ENCODE measurements at regions not wholly inside any gene's neighbourhood (a gene's known extent, or its start where the extent isn't known, plus 50 kb on each side); places are given as distances from the start of the nearest gene placed in this dataset.

- Histone ChIP-seq H3K4me3 (no peak overlapping the region), H3K4me1 (no peaks in the 10 kb centered on the region), H3K27ac (no peak overlapping the region), H3K36me3 (no peaks in the 10 kb centered on the region), H3K9me3 (no peaks in the 10 kb centered on the region), H3K27me3 (no peaks in the 10 kb centered on the region)
- intact Hi-C loops (cut with DNase I) = no loop called here
- TF ChIP-seq, protein P1, sequence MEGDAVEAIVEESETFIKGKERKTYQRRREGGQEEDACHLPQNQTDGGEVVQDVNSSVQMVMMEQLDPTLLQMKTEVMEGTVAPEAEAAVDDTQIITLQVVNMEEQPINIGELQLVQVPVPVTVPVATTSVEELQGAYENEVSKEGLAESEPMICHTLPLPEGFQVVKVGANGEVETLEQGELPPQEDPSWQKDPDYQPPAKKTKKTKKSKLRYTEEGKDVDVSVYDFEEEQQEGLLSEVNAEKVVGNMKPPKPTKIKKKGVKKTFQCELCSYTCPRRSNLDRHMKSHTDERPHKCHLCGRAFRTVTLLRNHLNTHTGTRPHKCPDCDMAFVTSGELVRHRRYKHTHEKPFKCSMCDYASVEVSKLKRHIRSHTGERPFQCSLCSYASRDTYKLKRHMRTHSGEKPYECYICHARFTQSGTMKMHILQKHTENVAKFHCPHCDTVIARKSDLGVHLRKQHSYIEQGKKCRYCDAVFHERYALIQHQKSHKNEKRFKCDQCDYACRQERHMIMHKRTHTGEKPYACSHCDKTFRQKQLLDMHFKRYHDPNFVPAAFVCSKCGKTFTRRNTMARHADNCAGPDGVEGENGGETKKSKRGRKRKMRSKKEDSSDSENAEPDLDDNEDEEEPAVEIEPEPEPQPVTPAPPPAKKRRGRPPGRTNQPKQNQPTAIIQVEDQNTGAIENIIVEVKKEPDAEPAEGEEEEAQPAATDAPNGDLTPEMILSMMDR (IDR thresholded peaks at IDR 0.05) = no peak
- TF ChIP-seq POLR2AphosphoS5 (IDR thresholded peaks at IDR 0.05) = no peak
- TF ChIP-seq POLR2A (IDR thresholded peaks at IDR 0.05) = no peak
- no peak for TF ChIP-seq EP300 (IDR thresholded peaks at IDR 0.05)
- DNase-seq = no peak
- WGBS, 2 donors = 48 to 72% methylated on average over 6 of the region's 6 CpGs
These were observed 1075.2 kb upstream of the NRXN1 start for GRCh38 chr2:52107124-52107523.

DNA sequence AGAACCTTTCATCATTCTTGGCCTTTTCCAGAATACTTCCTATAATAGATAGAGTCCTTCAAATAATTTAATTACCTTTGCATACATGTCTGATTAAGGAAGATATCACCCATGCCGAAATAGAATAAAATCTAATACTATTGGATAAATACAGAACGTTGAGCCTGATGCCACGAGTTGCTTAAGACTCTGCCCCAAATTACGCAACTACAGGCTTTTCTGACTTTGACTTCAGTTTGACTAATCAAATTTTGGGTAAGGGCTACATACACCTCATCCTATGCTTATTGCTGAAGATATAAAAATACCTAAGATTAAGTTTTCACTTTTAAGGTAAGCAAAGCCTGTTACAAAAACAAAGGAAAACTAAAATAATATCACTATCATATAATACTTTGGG lies 1065.1 kb upstream of the NRXN1 start:
- H3K4me3 ChIP-seq = no peak overlapping the region
- intact Hi-C loops (cut with DNase I) = no loop called here
- no peak overlapping the region for H3K27ac ChIP-seq
- TF ChIP-seq POLR2AphosphoS5 (IDR thresholded peaks at IDR 0.05) = no peak
- TF ChIP-seq POLR2A (IDR thresholded peaks at IDR 0.05) = no peak
- no peak for TF ChIP-seq EP300 (IDR thresholded peaks at IDR 0.05)
- TF ChIP-seq, protein P1 (IDR thresholded peaks at IDR 0.05) = no peak
- H3K27me3 ChIP-seq = no peaks in the 10 kb centered on the region
- no peaks in the 10 kb centered on the region for H3K4me1 ChIP-seq
- WGBS, 2 donors = 89 to 92% methylated on average over 4 of the region's 4 CpGs
- no peaks in the 10 kb centered on the region for H3K9me3 ChIP-seq
- DNase-seq = no peak
- H3K36me3 ChIP-seq = no peaks in the 10 kb centered on the region

DNA sequence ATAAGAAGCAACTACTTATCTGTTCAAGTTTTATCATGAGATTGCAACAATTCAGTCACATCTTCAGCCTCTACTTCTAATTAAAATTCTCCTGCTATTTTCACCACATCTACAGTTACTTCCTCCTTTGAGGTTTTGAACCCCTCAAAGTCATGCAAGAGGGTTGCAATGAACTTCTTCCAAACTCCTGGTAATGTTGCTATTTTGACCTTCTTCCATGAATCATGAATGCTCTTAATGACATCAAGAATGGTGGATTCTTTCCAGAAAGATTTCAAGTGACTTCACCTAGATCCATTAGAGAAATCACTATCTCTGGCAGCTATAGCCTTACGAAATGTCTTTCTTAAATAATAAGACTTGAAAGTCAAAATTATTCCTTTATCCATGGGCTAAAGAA lies 1052.8 kb upstream of the NRXN1 start:
- H3K9me3 ChIP-seq = no peaks in the 10 kb centered on the region
- TF ChIP-seq POLR2AphosphoS5 (IDR thresholded peaks at IDR 0.05) (no peak), EP300 (IDR thresholded peaks at IDR 0.05) (no peak), POLR2A (IDR thresholded peaks at IDR 0.05) (no peak)
- TF ChIP-seq, protein P1 (IDR thresholded peaks at IDR 0.05) = no peak
- H3K27me3 ChIP-seq = no peaks in the 10 kb centered on the region
- no peak for DNase-seq
- intact Hi-C loops (cut with DNase I) = no loop called here
- H3K36me3 ChIP-seq = no peaks in the 10 kb centered on the region
- H3K4me3 ChIP-seq = no peak overlapping the region
- 83 to 86% methylated on average over 1 of the region's 1 CpG for WGBS, 2 donors
- H3K4me1 ChIP-seq = no peaks in the 10 kb centered on the region
- H3K27ac ChIP-seq = no peak overlapping the region

DNA sequence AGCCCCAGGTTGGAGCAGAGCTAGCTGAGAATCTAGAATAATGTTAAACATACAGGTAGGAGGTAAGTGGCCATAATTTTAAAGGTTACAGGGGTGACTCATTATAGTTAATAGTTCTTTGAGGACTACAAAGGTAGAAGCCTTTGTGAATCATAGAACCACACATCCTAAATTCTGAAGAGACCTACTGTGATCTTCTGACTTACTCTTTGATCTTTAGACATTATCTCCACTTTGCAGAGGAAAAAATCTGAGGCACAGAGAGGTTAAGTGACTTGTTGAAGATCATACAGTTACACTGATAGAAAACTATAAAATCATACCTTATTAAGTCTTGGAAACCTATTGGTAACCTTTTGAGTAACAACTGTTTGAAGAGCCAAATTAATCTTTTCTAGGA lies 1051.3 kb upstream of the NRXN1 start:
- no peaks in the 10 kb centered on the region for H3K9me3 ChIP-seq
- intact Hi-C loops (cut with DNase I) = no loop called here
- H3K27me3 ChIP-seq = no peaks in the 10 kb centered on the region
- no peaks in the 10 kb centered on the region for H3K4me1 ChIP-seq
- H3K27ac ChIP-seq = no peak overlapping the region
- no peak for TF ChIP-seq POLR2AphosphoS5 (IDR thresholded peaks at IDR 0.05)
- H3K4me3 ChIP-seq = no peak overlapping the region
- H3K36me3 ChIP-seq = no peaks in the 10 kb centered on the region
- no peak for DNase-seq

GRCh38 chr2:52082646-52083045 lies 1050.7 kb upstream of the NRXN1 start:
- Histone ChIP-seq H3K9me3 (no peaks in the 10 kb centered on the region), H3K27me3 (no peaks in the 10 kb centered on the region), H3K4me1 (no peaks in the 10 kb centered on the region), H3K27ac (no peak overlapping the region), H3K4me3 (no peak overlapping the region), H3K36me3 (no peaks in the 10 kb centered on the region)
- TF ChIP-seq POLR2A (IDR thresholded peaks at IDR 0.05) (no peak), POLR2AphosphoS5 (IDR thresholded peaks at IDR 0.05) (no peak), EP300 (IDR thresholded peaks at IDR 0.05) (no peak)
- TF ChIP-seq, protein P1 (IDR thresholded peaks at IDR 0.05) = no peak
- intact Hi-C loops (cut with DNase I) = no loop called here
- DNase-seq = no peak

Measured in sigmoid colon (tissue), 6 donors.